CD4-positive, alpha-beta memory T cell (primary cell): ENCODE measurements at regions not wholly inside any gene's neighbourhood (a gene's known extent, or its start where the extent isn't known, plus 50 kb on each side); places are given as distances from the start of the nearest gene placed in this dataset.

ENCODE experiments used
- CTCF ChIA-PET: fragments of 350-600 bp; sonication (Branson Sonifier 250); formaldehyde crosslinking; loops from one replicate; lab custom pipeline; 2021; ENCODE audit warnings: inconsistent platforms; ENCODE audit not compliant: partially characterized antibody; lab: Charles Lee
- POLR2A ChIA-PET: fragments of 350-600 bp; sonication (Branson Sonifier 250); formaldehyde crosslinking; loops from one replicate; lab custom pipeline; 2021; ENCODE audit not compliant: partially characterized antibody; lab: Charles Lee
- DNase-seq, 5 donors: peaks; one replicate each; pipeline versions ENCODE4 v3.0.0 to v3.0.0-alpha.2; 2020 to 2022; ENCODE audit warnings: mixed read lengths in 1 of 5
- H3K27ac ChIP-seq: one replicate; pipeline ENCODE4 v1.7.0; 2013; ENCODE audit warnings: low read depth, low read length
- H3K27me3 ChIP-seq: 2 replicates; pipeline ENCODE4 v1.7.0; 2013; ENCODE audit warnings: mild to moderate bottlenecking, low read length, moderate library complexity; ENCODE audit not compliant: insufficient read depth
- H3K36me3 ChIP-seq: 2 replicates; pipeline ENCODE4 v1.7.0; 2013; ENCODE audit warnings: mild to moderate bottlenecking, low read length, moderate library complexity; ENCODE audit not compliant: insufficient read depth
- H3K4me1 ChIP-seq: 2 replicates; pipeline ENCODE4 v1.7.0; 2013; ENCODE audit warnings: mild to moderate bottlenecking, low read length, moderate library complexity; ENCODE audit not compliant: insufficient read depth
- H3K4me3 ChIP-seq, 2 donors: one replicate each; pipeline ENCODE4 v1.7.0; 2013; ENCODE audit warnings: low read length in 2 of 2, mild to moderate bottlenecking in 1 of 2
- H3K9me3 ChIP-seq, 2 donors: one replicate each; pipeline ENCODE4 v1.7.0; 2013; ENCODE audit warnings: low read length in 2 of 2, control low read depth in 1 of 2; ENCODE audit not compliant: control insufficient read depth in 1 of 2
- H3K27ac Mint-ChIP-seq, 7 donors: one replicate each; pipeline ENCODE4 v1.8.0; 2020 to 2021; ENCODE audit warnings: mixed read lengths in 7 of 7, mild to moderate bottlenecking in 6 of 7, inconsistent platforms in 3 of 7, moderate library complexity in 3 of 7
- H3K27me3 Mint-ChIP-seq, 2 donors: one replicate each; pipeline ENCODE4 v1.8.0; 2020 to 2021; ENCODE audit warnings: mixed read lengths in 2 of 2
- H3K36me3 Mint-ChIP-seq, 2 donors: one replicate each; pipeline ENCODE4 v1.8.0; 2020 to 2021; ENCODE audit warnings: mixed read lengths in 2 of 2, inconsistent platforms in 1 of 2, mild to moderate bottlenecking in 1 of 2
- H3K4me1 Mint-ChIP-seq, 4 donors: one replicate each; pipeline ENCODE4 v1.8.0; 2020 to 2021; ENCODE audit warnings: mixed read lengths in 4 of 4, mild to moderate bottlenecking in 1 of 4
- H3K4me3 Mint-ChIP-seq, 8 donors: one replicate each; pipeline ENCODE4 v1.8.0; 2020 to 2021; ENCODE audit warnings: mixed read lengths in 8 of 8, mild to moderate bottlenecking in 7 of 8, moderate library complexity in 6 of 8, inconsistent platforms in 3 of 8
- H3K9me3 Mint-ChIP-seq, 8 donors: one replicate each; pipeline ENCODE4 v1.8.0; 2020 to 2021; ENCODE audit warnings: mixed read lengths in 8 of 8, mild to moderate bottlenecking in 5 of 8, inconsistent platforms in 3 of 8, moderate library complexity in 1 of 8
- intact Hi-C: fragments of 100-400 bp; cut with micrococcal nuclease; formaldehyde crosslinking; loops from one replicate; pipeline ENCODE4 v1.15.1; 2023

DNA sequence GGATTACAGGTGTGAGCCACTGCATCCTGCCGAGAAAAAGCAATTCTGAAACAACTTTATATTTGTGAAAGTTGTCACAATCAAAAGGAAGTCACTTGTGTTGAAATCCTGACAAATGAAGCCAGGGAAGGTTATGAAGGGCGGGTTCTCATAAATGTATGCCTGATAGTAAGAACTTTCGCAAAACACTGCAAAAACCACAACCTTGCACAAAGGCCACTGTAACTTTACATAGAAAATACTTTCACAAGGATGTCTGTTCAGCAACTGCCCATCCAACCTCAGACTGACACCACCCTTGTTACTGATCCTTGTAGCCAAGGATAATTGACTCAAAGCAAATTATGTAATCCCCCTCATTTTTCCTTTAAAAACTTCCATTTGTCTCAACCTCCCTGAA, 90.6 kb downstream of the SLC4A3 start:
- Histone ChIP-seq H3K27ac (no peak overlapping the region), H3K9me3 (no peaks in the 10 kb centered on the region), H3K27me3 (no peaks in the 10 kb centered on the region), H3K4me1 (no peaks in the 10 kb centered on the region), H3K4me3 (no peak overlapping the region), H3K36me3 (no peaks in the 10 kb centered on the region)
- DNase-seq: no peak
- H3K4me1 Mint-ChIP-seq: no peaks in the 10 kb centered on the region
- intact Hi-C loops: no loop called here
- ChIA-PET POLR2A (no interaction called here), CTCF (no interaction called here)
- no peak overlapping the region for H3K4me3 Mint-ChIP-seq
- peaks cover 0 to 12% (median 2%) of the 10 kb centered on the region in 8 donors for H3K9me3 Mint-ChIP-seq
- peaks cover 4 to 6% of the 10 kb centered on the region in 2 donors for H3K27me3 Mint-ChIP-seq
- H3K27ac Mint-ChIP-seq: no peak overlapping the region
- H3K36me3 Mint-ChIP-seq: no peaks in the 10 kb centered on the region

GRCh38 chr2:219719521-219719920, 92.1 kb downstream of the SLC4A3 start:
- Histone ChIP-seq H3K27me3 (no peaks in the 10 kb centered on the region), H3K4me1 (no peaks in the 10 kb centered on the region), H3K9me3 (no peaks in the 10 kb centered on the region), H3K36me3 (no peaks in the 10 kb centered on the region), H3K27ac (no peak overlapping the region), H3K4me3 (no peak overlapping the region)
- ChIA-PET CTCF (no interaction called here), POLR2A (no interaction called here)
- intact Hi-C loops: no loop called here
- H3K36me3 Mint-ChIP-seq: no peaks in the 10 kb centered on the region
- no peaks in the 10 kb centered on the region for H3K4me1 Mint-ChIP-seq
- DNase-seq: no peak
- H3K4me3 Mint-ChIP-seq: no peak overlapping the region
- no peak overlapping the region for H3K27ac Mint-ChIP-seq
- peaks cover 0 to 2% (median 0%) of the 10 kb centered on the region in 8 donors for H3K9me3 Mint-ChIP-seq
- H3K27me3 Mint-ChIP-seq: peaks cover 4 to 8% of the 10 kb centered on the region in 2 donors

DNA sequence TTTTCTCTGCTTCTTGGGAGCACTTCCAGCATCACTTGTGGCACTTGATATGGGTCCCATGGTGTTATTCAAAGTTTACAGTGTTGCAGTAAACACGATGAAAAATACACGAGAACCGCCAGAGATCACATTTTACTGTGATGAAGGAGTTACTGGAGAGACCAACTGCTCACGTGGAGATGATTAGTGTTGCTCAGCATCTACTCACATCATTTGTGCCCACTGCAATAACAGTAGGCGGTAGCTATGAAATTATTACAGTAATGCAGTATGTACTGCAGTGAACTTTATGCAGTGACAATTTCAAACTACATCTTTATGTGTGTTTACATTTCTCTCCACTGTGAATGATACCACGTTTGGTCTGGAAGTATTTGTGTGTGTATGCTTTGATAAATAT, 93.5 kb downstream of the SLC4A3 start:
- Histone ChIP-seq H3K27ac (no peak overlapping the region), H3K9me3 (no peaks in the 10 kb centered on the region), H3K36me3 (no peaks in the 10 kb centered on the region), H3K27me3 (no peaks in the 10 kb centered on the region), H3K4me3 (no peak overlapping the region), H3K4me1 (no peaks in the 10 kb centered on the region)
- ChIA-PET CTCF (interaction anchor here (0.8 kb wide), 1 partner anchor 33 kb away, joined by 4 read pairs; no protein-coding TSS in a partner anchor), POLR2A (no interaction called here)
- intact Hi-C loops: no loop called here
- H3K36me3 Mint-ChIP-seq: no peaks in the 10 kb centered on the region
- no peak for DNase-seq
- H3K4me1 Mint-ChIP-seq: no peaks in the 10 kb centered on the region
- no peaks in the 10 kb centered on the region for H3K9me3 Mint-ChIP-seq
- H3K4me3 Mint-ChIP-seq: no peak overlapping the region
- no peak overlapping the region for H3K27ac Mint-ChIP-seq
- H3K27me3 Mint-ChIP-seq: peaks cover 9 to 13% of the 10 kb centered on the region in 2 donors

- H3K27ac Mint-ChIP-seq: no peak overlapping the region
- no peaks in the 10 kb centered on the region for H3K9me3 ChIP-seq
- no peaks in the 10 kb centered on the region for H3K4me1 ChIP-seq
- no peak overlapping the region for H3K27ac ChIP-seq
- H3K27me3 Mint-ChIP-seq: peaks cover 8 to 18% of the 10 kb centered on the region in 2 donors
- no peaks in the 10 kb centered on the region for H3K27me3 ChIP-seq
- H3K4me3 Mint-ChIP-seq: no peak overlapping the region
- POLR2A ChIA-PET: no interaction called here
- no peaks in the 10 kb centered on the region for H3K9me3 Mint-ChIP-seq
- no peaks in the 10 kb centered on the region for H3K36me3 ChIP-seq
- no peak overlapping the region for H3K4me3 ChIP-seq
- H3K36me3 Mint-ChIP-seq: no peaks in the 10 kb centered on the region
- CTCF ChIA-PET: no interaction called here
- intact Hi-C loops: no loop called here
- DNase-seq: no peak
- no peaks in the 10 kb centered on the region for H3K4me1 Mint-ChIP-seq
Measured at GRCh38 chr2:219722276-219722879, 94.9 kb downstream of the SLC4A3 start.

- Histone ChIP-seq H3K4me1 (no peaks in the 10 kb centered on the region), H3K27me3 (no peaks in the 10 kb centered on the region), H3K9me3 (no peaks in the 10 kb centered on the region), H3K4me3 (no peak overlapping the region), H3K36me3 (no peaks in the 10 kb centered on the region), H3K27ac (no peak overlapping the region)
- no peak overlapping the region for H3K27ac Mint-ChIP-seq
- ChIA-PET POLR2A (no interaction called here), CTCF (no interaction called here)
- H3K9me3 Mint-ChIP-seq: no peaks in the 10 kb centered on the region
- H3K4me1 Mint-ChIP-seq: no peaks in the 10 kb centered on the region
- H3K27me3 Mint-ChIP-seq: peaks cover 10 to 18% of the 10 kb centered on the region in 2 donors
- no peak for DNase-seq
- H3K36me3 Mint-ChIP-seq: no peaks in the 10 kb centered on the region
- intact Hi-C loops: no loop called here
- H3K4me3 Mint-ChIP-seq: no peak overlapping the region
Measured at GRCh38 chr2:219723311-219723710, 95.9 kb downstream of the SLC4A3 start.

- intact Hi-C loops: no loop called here
- Histone ChIP-seq H3K4me1 (no peaks in the 10 kb centered on the region), H3K27me3 (no peaks in the 10 kb centered on the region), H3K36me3 (no peaks in the 10 kb centered on the region), H3K27ac (no peak overlapping the region), H3K9me3 (no peaks in the 10 kb centered on the region), H3K4me3 (no peak overlapping the region)
- POLR2A ChIA-PET: no interaction called here
- H3K27me3 Mint-ChIP-seq: peaks cover 10 to 19% of the 10 kb centered on the region in 2 donors
- CTCF ChIA-PET: no interaction called here
- no peak overlapping the region for H3K27ac Mint-ChIP-seq
- no peak overlapping the region for H3K4me3 Mint-ChIP-seq
- no peaks in the 10 kb centered on the region for H3K36me3 Mint-ChIP-seq
- no peaks in the 10 kb centered on the region for H3K9me3 Mint-ChIP-seq
- no peaks in the 10 kb centered on the region for H3K4me1 Mint-ChIP-seq
- no peak for DNase-seq
Measured at GRCh38 chr2:219724628-219725027, 97.2 kb downstream of the SLC4A3 start.

DNA sequence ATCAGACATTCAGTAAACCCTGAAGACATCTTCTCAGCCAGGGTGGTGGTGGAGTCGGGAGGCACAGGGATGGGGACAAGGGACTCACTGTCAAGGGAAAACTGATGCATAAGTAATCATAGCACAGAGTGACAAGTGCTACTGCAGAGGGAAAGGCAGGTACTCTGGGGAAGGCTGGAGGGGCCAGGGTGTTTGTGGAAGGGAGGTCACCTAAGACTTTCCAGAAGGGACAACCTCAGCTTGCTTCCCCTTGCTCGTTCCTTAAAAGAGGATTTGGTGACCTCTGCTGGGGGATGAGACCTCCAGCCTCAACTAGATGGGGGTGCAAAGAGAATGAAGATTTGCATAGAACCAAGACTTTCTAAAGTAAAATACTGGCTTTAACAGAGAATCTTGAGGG, 99.5 kb downstream of the SLC4A3 start:
- H3K4me1 ChIP-seq: no peaks in the 10 kb centered on the region
- intact Hi-C loops: no loop called here
- POLR2A ChIA-PET: no interaction called here
- H3K9me3 Mint-ChIP-seq: no peaks in the 10 kb centered on the region
- no peaks in the 10 kb centered on the region for H3K4me1 Mint-ChIP-seq
- no peaks in the 10 kb centered on the region for H3K36me3 ChIP-seq
- H3K27ac Mint-ChIP-seq: no peak overlapping the region
- H3K27ac ChIP-seq: no peak overlapping the region
- H3K4me3 Mint-ChIP-seq: no peak overlapping the region
- H3K9me3 ChIP-seq: no peaks in the 10 kb centered on the region
- no peaks in the 10 kb centered on the region for H3K36me3 Mint-ChIP-seq
- H3K27me3 Mint-ChIP-seq: peaks cover 11 to 20% of the 10 kb centered on the region in 2 donors
- no peaks in the 10 kb centered on the region for H3K27me3 ChIP-seq
- CTCF ChIA-PET: no interaction called here
- DNase-seq: no peak
- H3K4me3 ChIP-seq: no peak overlapping the region
